Tibial artery (tissue), 4 donors: ENCODE measurements at regions not wholly inside any gene's neighbourhood (a gene's known extent, or its start where the extent isn't known, plus 50 kb on each side); places are given as distances from the start of the nearest gene placed in this dataset.

Experiments used
- DNase-seq, 2 donors: peaks; one replicate each; pipeline ENCODE4 v3.0.0-alpha.2; 2019
- H3K27ac ChIP-seq, 2 donors: fragments of 200-600 bp; sonication (generic) in 1 of 2; 1 replicate in 1 of 2; 2 replicates in 1 of 2; pipeline ENCODE4 v1.5.1; 2018 to 2019; ENCODE audit warnings: mild to moderate bottlenecking in 1 of 2
- H3K27me3 ChIP-seq, 2 donors: fragments of 200-600 bp; sonication (generic) in 1 of 2; one replicate each; pipeline versions ENCODE4 v1.5.1 to v1.6.0; 2016 to 2019
- H3K36me3 ChIP-seq, 3 donors: fragments of 200-600 bp; sonication (generic) in 2 of 3; one replicate each; pipeline ENCODE4 v1.5.1; 2016 to 2019; ENCODE audit warnings: mild to moderate bottlenecking in 2 of 3
- H3K4me1 ChIP-seq, 4 donors: fragments of 200-600 bp; sonication (generic) in 2 of 4; 1 replicate in 3 of 4; 2 replicates in 1 of 4; pipeline ENCODE4 v1.5.1; 2016 to 2019
- H3K4me3 ChIP-seq, 2 donors: fragments of 200-600 bp; sonication (generic) in 1 of 2; 1 replicate in 1 of 2; 2 replicates in 1 of 2; pipeline ENCODE4 v1.5.1; 2018 to 2019; ENCODE audit warnings: mild to moderate bottlenecking in 2 of 2
- H3K9me3 ChIP-seq, 3 donors: fragments of 200-600 bp; sonication (generic) in 1 of 3; one replicate each; pipeline ENCODE4 v1.5.1; 2016 to 2019
- CTCF ChIP-seq, 2 experiments: fragments of 200-600 bp in 1 of 2; fragments of 450-650 bp in 1 of 2; IDR thresholded peaks; one replicate each; pipeline ENCODE4 v1.5.1; 2017 to 2019; ENCODE audit warnings: antibody characterized with exemption in 2 of 2, mild to moderate bottlenecking in 1 of 2, moderate library complexity in 1 of 2
- intact Hi-C: fragments of 100-400 bp; cut with DNase I; formaldehyde crosslinking; loops from one replicate; pipeline ENCODE4 v1.15.0; 2023; ENCODE audit warnings: low total_unique reads

- Histone ChIP-seq H3K27me3 (peaks cover 0 to 3% of the 10 kb centered on the region in 2 donors), H3K9me3 (no peaks in the 10 kb centered on the region), H3K36me3 (no peaks in the 10 kb centered on the region), H3K4me1 (no peaks in the 10 kb centered on the region), H3K27ac (no peak overlapping the region), H3K4me3 (no peak overlapping the region)
- DNase-seq, result no peak
- intact Hi-C loops, result no loop called here
- peak; percentile 37 to 50 for TF ChIP-seq CTCF (IDR thresholded peaks at IDR 0.05)
Measured at GRCh38 chr5:4941957-4942830, 197.9 kb upstream of the ADAMTS16 start.

- TF ChIP-seq CTCF (IDR thresholded peaks at IDR 0.05), result no peak
- intact Hi-C loops, result no loop called here
- no peak for DNase-seq
- Histone ChIP-seq H3K27ac (no peak overlapping the region), H3K4me1 (no peaks in the 10 kb centered on the region), H3K4me3 (no peak overlapping the region), H3K27me3 (peaks cover 0 to 3% of the 10 kb centered on the region in 2 donors), H3K9me3 (no peaks in the 10 kb centered on the region), H3K36me3 (no peaks in the 10 kb centered on the region)
Measured at GRCh38 chr5:4942831-4943178, 197.3 kb upstream of the ADAMTS16 start.

GRCh38 chr5:4945296-4945695, 194.8 kb upstream of the ADAMTS16 start:
- intact Hi-C loops, result no loop called here
- H3K27ac ChIP-seq, result no peak overlapping the region
- no peaks in the 10 kb centered on the region for H3K9me3 ChIP-seq
- no peaks in the 10 kb centered on the region for H3K36me3 ChIP-seq
- no peaks in the 10 kb centered on the region for H3K4me1 ChIP-seq
- peaks cover 0 to 3% of the 10 kb centered on the region in 2 donors for H3K27me3 ChIP-seq
- H3K4me3 ChIP-seq, result no peak overlapping the region
- TF ChIP-seq CTCF (IDR thresholded peaks at IDR 0.05), result no peak
- no peak for DNase-seq

GRCh38 chr5:4947106-4947505, 193.0 kb upstream of the ADAMTS16 start:
- no peaks in the 10 kb centered on the region for H3K4me1 ChIP-seq
- intact Hi-C loops, result no loop called here
- no peaks in the 10 kb centered on the region for H3K9me3 ChIP-seq

GRCh38 chr5:4947893-4948536, 192.1 kb upstream of the ADAMTS16 start:
- Histone ChIP-seq H3K4me1 (no peaks in the 10 kb centered on the region), H3K27ac (no peak overlapping the region), H3K36me3 (no peaks in the 10 kb centered on the region), H3K27me3 (no peaks in the 10 kb centered on the region), H3K9me3 (no peaks in the 10 kb centered on the region), H3K4me3 (no peak overlapping the region)
- TF ChIP-seq CTCF (IDR thresholded peaks at IDR 0.05), result no peak
- DNase-seq, result no peak
- intact Hi-C loops, result no loop called here

More at GRCh38 chr5:4947106-4947505, 193.0 kb upstream of the ADAMTS16 start:
- Histone ChIP-seq H3K27me3 (peaks cover 0 to 3% of the 10 kb centered on the region in 2 donors), H3K36me3 (no peaks in the 10 kb centered on the region), H3K4me3 (no peak overlapping the region), H3K27ac (no peak overlapping the region)
- no peak for TF ChIP-seq CTCF (IDR thresholded peaks at IDR 0.05)
- no peak for DNase-seq
